Left ventricle myocardium inferior (tissue), 1 donor: ENCODE measurements at regions not wholly inside any gene's neighbourhood (a gene's known extent, or its start where the extent isn't known, plus 50 kb on each side); places are given as distances from the start of the nearest gene placed in this dataset.

Source experiments
- DNase-seq: peaks from one replicate; pipeline ENCODE4 v3.0.0-alpha.2; 2020
- H3K27ac ChIP-seq: fragments of 200-600 bp; replicated peaks from 2 replicates; pipeline ENCODE4 v1.8.0; 2021
- H3K27me3 ChIP-seq: fragments of 200-600 bp; 2 replicates; pipeline ENCODE4 v1.8.0; 2021; ENCODE audit warnings: low read depth
- H3K36me3 ChIP-seq: fragments of 200-600 bp; 2 replicates; pipeline ENCODE4 v1.8.0; 2021
- H3K4me1 ChIP-seq: fragments of 200-600 bp; 2 replicates; pipeline ENCODE4 v1.8.0; 2021
- H3K4me3 ChIP-seq: fragments of 200-600 bp; 2 replicates; pipeline ENCODE4 v1.8.0; 2021; ENCODE audit warnings: mild to moderate bottlenecking, moderate library complexity
- H3K9me3 ChIP-seq: fragments of 200-600 bp; replicated peaks from 2 replicates; pipeline ENCODE4 v1.8.0; 2021
- intact Hi-C: fragments of 100-400 bp; cut with micrococcal nuclease; formaldehyde crosslinking; loops from one replicate; pipeline ENCODE4 v1.11.0; 2022
- TF ChIP-seq, protein P1 (sequence below): fragments of 200-600 bp; IDR thresholded peaks from 2 replicates; pipeline ENCODE4 v1.8.0; 2021; ENCODE audit warnings: antibody characterized with exemption, mild to moderate bottlenecking, borderline replicate concordance
- donor health status: DM: no; HTN: yes; CAD: no; lungs with severe emphysema.

DNA sequence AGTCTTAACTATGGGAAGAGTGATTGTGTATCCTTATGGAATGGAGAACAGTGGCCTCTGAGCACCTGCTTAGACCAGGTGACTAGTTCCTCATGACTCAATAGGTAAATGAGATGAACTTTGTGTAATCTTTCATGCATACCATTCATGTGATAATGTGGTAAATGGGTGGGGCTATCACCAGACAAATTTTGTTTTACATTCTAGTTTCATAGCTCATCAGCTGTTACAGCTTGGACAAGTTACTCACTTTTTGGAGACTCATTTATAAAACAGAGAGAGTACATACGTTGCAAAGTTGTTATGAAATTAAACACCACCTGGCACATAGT is 103.7 kb upstream of the TGFBR2 start:
- no peak overlapping the region for H3K4me3 ChIP-seq
- no peaks in the 10 kb centered on the region for H3K9me3 ChIP-seq
- intact Hi-C loops: no loop called here
- TF ChIP-seq, protein P1, sequence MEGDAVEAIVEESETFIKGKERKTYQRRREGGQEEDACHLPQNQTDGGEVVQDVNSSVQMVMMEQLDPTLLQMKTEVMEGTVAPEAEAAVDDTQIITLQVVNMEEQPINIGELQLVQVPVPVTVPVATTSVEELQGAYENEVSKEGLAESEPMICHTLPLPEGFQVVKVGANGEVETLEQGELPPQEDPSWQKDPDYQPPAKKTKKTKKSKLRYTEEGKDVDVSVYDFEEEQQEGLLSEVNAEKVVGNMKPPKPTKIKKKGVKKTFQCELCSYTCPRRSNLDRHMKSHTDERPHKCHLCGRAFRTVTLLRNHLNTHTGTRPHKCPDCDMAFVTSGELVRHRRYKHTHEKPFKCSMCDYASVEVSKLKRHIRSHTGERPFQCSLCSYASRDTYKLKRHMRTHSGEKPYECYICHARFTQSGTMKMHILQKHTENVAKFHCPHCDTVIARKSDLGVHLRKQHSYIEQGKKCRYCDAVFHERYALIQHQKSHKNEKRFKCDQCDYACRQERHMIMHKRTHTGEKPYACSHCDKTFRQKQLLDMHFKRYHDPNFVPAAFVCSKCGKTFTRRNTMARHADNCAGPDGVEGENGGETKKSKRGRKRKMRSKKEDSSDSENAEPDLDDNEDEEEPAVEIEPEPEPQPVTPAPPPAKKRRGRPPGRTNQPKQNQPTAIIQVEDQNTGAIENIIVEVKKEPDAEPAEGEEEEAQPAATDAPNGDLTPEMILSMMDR: no peak
- no peak for DNase-seq
- H3K27me3 ChIP-seq: no peaks in the 10 kb centered on the region
- H3K36me3 ChIP-seq: no peaks in the 10 kb centered on the region
- H3K4me1 ChIP-seq: peaks cover 14% of the 10 kb centered on the region
- no peak overlapping the region for H3K27ac ChIP-seq

DNA sequence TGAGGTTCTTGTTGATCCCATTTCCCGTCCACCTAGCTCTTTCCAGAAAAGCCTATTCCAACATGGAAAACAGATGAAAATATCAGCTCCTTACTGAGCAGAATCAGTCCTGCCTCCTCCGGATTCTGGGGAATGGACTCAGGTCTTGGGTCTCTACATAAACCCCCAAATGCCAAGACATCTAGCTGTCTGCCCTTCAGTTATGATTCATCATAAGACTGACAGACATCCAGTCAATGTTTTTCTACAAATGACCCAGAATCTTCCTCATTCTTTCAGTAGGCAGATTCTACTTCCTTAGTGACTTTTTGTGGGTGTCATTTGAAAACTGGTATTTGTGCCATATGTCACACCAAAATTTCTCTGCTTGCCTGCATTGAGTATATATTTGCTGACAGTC is 103.0 kb upstream of the TGFBR2 start:
- H3K27me3 ChIP-seq: no peaks in the 10 kb centered on the region
- H3K27ac ChIP-seq: no peak overlapping the region
- no peaks in the 10 kb centered on the region for H3K9me3 ChIP-seq
- no peaks in the 10 kb centered on the region for H3K36me3 ChIP-seq
- TF ChIP-seq, protein P1: no peak
- DNase-seq: no peak
- H3K4me1 ChIP-seq: peaks cover 12% of the 10 kb centered on the region
- H3K4me3 ChIP-seq: no peak overlapping the region
- intact Hi-C loops: no loop called here

DNA sequence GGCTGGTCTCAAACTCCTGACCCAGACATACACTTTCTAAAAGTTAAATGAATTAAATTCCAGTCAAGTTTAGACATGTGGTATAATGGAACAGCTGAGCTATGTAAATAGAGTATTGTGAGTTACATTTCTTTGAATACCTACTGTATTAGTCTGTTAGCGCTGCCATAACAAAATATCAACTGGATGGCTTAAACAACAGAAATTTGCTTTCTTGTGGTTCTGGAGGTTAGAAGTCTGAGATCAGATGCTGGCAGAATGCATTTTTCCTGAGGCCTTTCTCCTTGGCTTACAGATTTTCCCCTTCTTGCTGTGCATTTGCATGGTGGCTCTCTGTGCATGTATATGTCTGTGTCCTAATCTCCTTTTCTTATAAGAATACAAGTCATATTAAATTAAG is 101.5 kb upstream of the TGFBR2 start:
- H3K9me3 ChIP-seq: no peaks in the 10 kb centered on the region
- intact Hi-C loops: no loop called here
- H3K27me3 ChIP-seq: no peaks in the 10 kb centered on the region
- H3K4me1 ChIP-seq: no peaks in the 10 kb centered on the region
- H3K4me3 ChIP-seq: no peak overlapping the region
- no peaks in the 10 kb centered on the region for H3K36me3 ChIP-seq
- DNase-seq: no peak
- H3K27ac ChIP-seq: no peak overlapping the region
- TF ChIP-seq, protein P1: no peak

DNA sequence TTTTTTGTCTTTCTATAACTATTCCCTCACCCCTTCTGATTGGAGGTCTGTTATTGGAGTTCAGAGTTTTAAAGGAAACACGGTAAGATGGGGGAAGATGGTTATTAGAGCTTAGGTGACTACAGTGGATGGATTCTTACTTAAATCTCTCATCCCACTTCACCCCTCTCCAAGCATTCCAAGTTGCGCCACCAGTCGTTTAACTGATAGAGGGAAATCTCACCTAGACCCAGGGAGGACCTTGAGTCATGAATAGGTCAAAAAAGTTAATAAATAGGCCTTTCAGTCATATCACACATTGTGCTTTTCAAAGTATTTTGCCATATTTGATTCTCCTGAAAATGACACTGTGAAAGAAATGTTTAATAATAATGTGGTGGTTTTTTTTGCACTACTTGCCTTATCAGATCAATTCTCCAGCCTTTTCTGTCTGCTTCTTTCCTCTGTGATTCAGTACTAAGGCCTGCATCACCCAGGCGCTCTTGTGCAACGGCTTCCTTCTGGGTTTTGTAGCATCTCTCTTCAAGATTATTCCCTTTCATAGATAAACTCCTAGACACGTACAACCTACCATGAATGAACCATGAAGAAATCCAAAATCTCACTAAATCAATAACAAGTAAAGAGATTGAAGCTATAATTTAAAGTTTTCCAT is 100.4 kb upstream of the TGFBR2 start:
- Histone ChIP-seq H3K36me3 (no peaks in the 10 kb centered on the region), H3K4me3 (no peak overlapping the region), H3K27me3 (no peaks in the 10 kb centered on the region), H3K4me1 (peaks cover 2% of the 10 kb centered on the region), H3K27ac (no peak overlapping the region), H3K9me3 (no peaks in the 10 kb centered on the region)
- TF ChIP-seq, protein P1: no peak
- intact Hi-C loops: no loop called here
- DNase-seq: no peak

DNA sequence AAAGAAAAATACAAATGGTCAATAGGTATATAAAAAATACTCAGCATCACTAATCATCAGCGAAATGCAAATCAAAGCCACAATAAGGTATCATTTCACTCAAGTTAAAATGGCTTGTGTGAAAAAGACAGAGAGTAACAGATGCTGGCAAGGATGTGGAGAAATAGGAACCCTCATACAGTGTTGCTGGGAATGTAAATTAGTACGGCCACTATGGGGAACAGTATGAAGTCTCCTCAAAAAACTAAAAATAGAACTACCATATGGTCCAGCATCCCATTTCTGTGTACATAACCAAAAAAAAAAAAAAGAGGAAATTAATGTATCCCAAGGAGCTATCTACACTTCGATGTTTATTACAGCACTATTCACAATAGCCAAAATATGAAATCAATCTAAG is 98.1 kb upstream of the TGFBR2 start:
- Histone ChIP-seq H3K36me3 (no peaks in the 10 kb centered on the region), H3K9me3 (no peaks in the 10 kb centered on the region), H3K27me3 (no peaks in the 10 kb centered on the region), H3K27ac (no peak overlapping the region), H3K4me1 (peaks cover 18% of the 10 kb centered on the region), H3K4me3 (no peak overlapping the region)
- DNase-seq: no peak
- TF ChIP-seq, protein P1: no peak
- intact Hi-C loops: no loop called here

DNA sequence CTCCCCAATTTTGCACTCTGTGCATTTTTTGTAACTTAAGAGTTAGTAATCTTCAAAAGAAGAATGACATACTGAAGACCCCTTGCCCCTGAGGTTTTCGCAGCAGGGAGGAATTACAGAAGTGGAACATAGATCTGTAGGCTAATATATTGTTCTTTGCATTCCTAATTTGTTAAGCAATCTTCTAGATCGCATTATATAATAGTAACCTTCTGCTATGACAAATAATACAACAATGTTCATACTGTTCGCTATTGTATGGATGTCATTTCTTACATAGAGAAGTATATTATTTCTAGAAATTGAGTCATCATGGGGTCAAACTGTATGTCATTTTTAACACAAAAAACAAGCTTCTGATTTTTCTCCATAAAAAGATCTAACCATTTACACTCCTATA is 95.8 kb upstream of the TGFBR2 start:
- H3K36me3 ChIP-seq: no peaks in the 10 kb centered on the region
- H3K27ac ChIP-seq: peak overlapping the region; percentile 64
- peaks cover 19% of the 10 kb centered on the region for H3K4me1 ChIP-seq
- no peak for DNase-seq
- TF ChIP-seq, protein P1: no peak
- H3K4me3 ChIP-seq: no peak overlapping the region
- no peaks in the 10 kb centered on the region for H3K27me3 ChIP-seq
- no peaks in the 10 kb centered on the region for H3K9me3 ChIP-seq
- intact Hi-C loops: loop anchor here (10.0 kb wide), 2 partner anchors 74 to 174 kb away; no protein-coding TSS in a partner anchor
